HG02798 (cell line): ENCODE measurements at regions not wholly inside any gene's neighbourhood (a gene's known extent, or its start where the extent isn't known, plus 50 kb on each side); places are given as distances from the start of the nearest gene placed in this dataset.

ENCODE experiments used
- ATAC-seq: cut with Tn5 transposase; IDR thresholded peaks from one replicate; pipeline ENCODE4 v1.9.1; 2021; ENCODE audit warnings: mild to moderate bottlenecking; ENCODE audit not compliant: unreplicated experiment, poor library complexity

- no peak for ATAC-seq
These were observed 325.0 kb downstream of the PDHA2 start for GRCh38 chr4:96164814-96165351.

- no peak for ATAC-seq
These were observed 326.9 kb downstream of the PDHA2 start for GRCh38 chr4:96166806-96167205.

- no peak for ATAC-seq
These were observed 330.3 kb downstream of the PDHA2 start for GRCh38 chr4:96170198-96170597.

DNA sequence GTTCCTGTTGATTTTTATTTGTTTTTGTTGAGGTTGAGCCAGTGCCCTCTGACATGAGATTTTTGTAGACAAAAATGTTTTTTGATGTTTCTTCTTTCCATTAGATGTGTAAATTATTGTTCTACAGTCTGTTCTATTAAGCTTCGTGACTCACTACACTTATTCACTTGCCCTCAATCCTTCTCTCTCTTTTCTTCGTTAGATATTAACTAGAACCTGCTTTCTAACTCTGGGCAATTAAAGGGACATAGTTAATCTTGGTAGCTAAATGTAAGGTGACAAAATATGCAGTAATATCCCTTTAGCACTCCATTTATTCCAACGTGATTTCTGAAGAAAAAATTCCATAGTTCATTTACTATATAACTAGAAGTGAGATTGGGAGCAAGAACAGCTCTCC, 333.9 kb downstream of the PDHA2 start:
- ATAC-seq: no peak

DNA sequence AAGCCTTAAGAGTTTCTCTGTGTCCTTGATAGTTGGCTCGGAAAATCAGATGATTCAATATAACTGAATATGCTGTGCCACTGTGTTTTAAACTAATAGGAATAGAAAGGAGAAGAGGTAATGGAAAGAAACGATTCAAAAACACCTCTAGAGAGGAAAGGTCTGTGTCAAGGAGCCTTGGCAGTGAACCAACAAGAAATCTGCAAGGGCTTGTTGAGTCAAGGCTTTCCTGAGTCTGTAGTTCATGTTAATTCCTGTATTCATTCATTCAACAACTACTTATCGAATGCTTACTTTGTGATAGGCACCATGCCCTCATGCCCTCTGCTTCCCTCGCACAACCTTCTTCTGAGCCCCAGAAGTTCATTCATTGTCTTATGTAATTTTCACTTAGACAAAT, 336.0 kb downstream of the PDHA2 start:
- ATAC-seq: no peak

- no peak for ATAC-seq
These were observed 343.7 kb downstream of the PDHA2 start for GRCh38 chr4:96183611-96184010.

DNA sequence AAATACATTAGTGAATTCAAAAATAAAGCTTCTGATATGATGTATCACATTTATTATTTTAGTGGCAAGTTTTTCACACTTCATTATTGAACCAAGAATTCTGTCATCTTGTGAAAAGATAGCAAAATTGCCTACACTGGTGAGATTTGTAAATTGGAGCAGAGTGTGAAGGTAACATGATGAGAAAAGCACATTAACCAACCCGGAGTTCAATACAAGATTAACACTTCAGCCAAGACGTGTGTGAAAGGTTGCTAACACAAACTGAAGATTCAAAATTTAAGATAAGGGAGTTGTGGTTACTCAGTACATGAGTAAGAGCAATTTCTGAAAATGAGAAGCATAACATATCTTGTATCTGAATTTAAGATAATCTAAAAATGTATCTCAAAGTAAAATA, 346.7 kb downstream of the PDHA2 start:
- ATAC-seq: no peak

DNA sequence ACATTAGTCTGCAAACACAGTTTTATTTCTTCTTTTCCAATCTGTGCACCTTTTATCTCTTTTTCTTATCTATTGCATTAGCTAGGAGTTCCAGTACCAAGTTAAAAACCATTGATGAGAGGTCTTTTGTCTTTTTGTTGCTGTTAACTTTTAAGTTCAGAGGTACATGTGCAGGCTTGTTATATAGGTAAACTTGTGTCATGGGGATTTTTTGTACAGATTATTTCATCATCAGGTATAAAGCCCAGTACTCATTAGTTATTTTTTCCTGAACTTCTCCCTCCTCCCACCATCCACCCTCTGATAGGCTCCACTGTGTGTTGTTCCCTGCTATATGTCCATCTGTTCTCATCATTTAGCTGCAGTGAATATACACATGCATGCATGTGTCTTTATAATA, 349.9 kb downstream of the PDHA2 start:
- no peak for ATAC-seq

- no peak for ATAC-seq
These were observed 353.2 kb downstream of the PDHA2 start for GRCh38 chr4:96193061-96193460.

DNA sequence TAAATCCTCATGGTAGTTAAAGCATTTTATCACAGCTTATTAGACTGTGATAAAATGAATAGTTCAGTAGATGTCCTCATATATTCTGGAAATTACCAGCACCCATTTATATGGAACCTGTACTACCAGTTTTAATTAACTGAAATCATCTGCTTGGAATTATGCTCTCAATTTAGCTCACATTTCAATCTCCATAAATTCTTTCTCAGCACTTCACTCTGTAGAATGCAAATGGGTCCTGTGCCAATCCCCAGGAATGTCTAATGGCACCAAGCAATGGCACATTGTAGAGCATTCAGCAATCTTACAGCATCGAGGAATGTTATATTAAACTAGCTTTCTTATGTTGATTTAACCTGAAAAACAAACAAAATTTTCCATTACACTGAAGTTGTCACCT, 355.1 kb downstream of the PDHA2 start:
- ATAC-seq: no peak

- ATAC-seq: no peak
These were observed 365.4 kb downstream of the PDHA2 start for GRCh38 chr4:96205143-96205936.

DNA sequence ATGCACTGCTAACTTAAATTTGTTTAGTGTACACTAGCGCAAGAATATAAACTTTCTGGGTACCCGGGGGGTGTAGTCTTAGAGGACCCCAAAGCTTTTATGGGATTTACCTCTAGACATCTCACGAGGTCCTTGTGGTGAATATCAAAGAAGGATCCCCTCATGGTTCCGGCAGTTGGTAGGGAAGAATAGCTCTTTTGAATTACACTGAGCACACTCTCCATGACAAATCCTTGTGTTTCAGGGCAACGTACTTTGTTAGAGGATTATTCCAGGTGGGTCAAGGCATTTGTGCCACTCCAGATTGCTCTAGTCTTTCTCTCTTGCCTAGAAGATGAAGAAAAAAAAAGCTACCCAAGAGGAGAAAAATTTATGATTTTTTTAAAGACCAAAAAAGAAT, 387.6 kb downstream of the PDHA2 start:
- ATAC-seq: no peak

DNA sequence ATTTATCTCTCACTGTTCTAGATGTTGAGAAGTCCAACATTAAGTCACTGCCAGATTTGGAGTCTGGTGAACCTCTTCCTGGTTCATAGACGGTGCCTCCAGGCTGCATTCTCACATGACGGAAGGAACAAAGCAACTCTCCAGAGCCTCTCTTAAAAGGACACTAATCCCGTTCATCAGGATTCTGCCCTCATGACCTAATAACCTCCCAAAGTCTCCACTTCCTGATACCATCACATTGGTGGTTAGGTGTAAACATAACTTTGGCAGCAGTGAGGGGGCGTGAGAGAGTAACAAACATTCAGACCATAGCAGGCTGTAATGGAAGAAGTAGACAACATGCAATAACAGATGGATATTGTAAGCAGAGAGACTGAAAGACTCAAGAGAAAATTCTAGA, 388.6 kb downstream of the PDHA2 start:
- ATAC-seq: no peak

DNA sequence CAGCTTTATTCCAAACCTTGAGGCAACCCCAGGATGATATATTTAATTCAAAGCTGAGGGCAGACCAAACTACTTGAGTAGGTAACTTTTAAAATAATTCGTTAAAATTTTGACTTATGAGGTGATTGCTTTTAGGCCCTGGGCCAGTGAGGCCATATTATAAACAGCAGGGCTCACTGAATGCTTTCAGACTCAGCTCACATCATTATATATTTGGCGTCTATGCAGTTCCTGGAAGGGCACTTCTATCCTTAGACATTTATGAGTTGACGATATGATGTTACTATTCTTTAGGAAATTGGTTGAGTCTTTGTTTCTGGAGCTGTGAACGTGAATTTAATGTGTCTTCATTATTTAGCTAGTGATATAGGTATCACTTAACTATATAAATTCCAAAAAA, 400.1 kb downstream of the PDHA2 start:
- no peak for ATAC-seq

DNA sequence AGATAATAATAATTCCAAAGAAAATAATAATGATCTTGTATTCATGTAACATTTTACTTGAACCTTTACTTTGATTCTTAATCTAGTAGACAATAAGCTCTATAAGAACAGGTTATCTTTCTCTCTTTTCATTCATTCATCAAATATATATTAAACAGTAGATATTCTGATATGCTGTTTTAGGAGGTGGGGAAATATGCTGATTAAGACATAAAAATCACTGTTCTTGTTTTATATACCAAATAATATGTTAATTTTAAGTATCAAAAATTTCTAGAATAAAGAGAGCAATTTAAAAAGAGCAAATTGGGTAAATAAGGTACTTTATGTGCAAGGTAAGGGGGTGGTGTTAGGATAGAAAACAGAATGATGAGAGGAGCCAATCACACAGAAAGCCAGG, 401.9 kb downstream of the PDHA2 start:
- no peak for ATAC-seq

DNA sequence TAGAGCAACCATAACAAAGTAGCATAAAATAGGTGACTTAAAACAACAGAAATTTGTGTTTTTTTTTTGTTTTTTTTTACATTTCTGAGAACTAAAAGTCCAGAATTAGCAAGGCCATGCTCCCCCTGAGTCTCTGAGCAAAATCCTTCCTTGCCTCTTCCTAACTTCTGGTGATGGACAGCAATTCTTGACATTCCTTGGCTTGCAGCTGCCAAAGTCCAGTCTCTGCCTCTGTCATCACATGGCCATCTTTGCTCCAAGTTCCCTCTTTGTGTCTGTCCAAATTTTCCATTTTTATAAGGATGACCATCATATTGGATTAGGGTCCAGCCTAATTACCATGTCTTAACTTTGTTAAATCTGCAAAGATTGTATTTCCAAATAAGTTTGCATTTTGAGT, 407.2 kb downstream of the PDHA2 start:
- no peak for ATAC-seq

GRCh38 chr4:96248225-96248624, 408.3 kb downstream of the PDHA2 start:
- no peak for ATAC-seq

DNA sequence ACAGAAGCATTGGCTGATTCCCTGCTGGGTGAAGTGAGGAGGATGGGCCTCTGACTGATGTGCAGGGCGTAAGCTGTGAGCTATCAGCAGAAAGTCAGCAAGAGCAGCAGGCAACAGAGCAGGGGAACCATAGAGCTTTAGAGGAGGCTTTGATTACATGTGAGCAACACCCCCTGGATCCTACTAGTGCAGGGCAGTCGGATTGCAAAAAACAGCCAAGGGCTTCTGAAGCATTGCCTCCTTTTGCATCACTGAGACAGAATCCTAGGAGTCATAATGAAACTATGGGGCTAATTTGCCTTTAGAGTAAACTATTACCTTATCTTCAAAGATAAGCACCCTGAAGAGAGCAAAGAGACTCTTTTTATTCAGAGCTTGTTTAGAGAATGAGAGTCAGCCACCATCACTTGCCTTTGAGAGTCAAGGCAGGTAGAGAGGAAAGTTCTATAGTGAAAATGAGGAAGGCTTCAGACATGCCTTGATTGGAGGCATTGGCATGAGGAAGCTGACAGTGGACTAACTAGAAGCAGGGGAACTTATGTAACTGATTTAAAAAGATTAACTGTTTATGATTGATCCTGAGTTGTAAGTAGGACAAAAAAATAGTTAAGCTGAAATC, 420.3 kb downstream of the PDHA2 start:
- no peak for ATAC-seq

DNA sequence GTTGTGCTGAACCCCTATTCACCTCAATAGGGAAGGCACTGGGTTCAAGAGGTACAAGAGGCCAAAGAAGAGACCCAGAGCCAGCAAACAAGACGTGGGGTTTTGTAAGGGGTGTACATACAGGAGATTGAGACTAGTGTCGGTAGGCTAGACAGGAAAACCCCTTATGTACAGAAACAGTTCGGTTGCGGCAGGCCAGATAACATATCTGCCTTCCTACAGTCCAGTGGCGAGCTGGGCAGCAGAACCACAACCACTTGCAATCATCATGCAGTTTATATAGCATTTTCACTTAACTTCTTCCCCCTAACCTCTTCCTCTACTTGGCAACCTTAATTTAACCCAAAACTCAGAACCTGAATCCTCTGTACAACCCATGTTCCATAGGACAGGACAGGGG, 422.2 kb downstream of the PDHA2 start:
- no peak for ATAC-seq

GRCh38 chr4:96263291-96263690, 423.4 kb downstream of the PDHA2 start:
- ATAC-seq: no peak

DNA sequence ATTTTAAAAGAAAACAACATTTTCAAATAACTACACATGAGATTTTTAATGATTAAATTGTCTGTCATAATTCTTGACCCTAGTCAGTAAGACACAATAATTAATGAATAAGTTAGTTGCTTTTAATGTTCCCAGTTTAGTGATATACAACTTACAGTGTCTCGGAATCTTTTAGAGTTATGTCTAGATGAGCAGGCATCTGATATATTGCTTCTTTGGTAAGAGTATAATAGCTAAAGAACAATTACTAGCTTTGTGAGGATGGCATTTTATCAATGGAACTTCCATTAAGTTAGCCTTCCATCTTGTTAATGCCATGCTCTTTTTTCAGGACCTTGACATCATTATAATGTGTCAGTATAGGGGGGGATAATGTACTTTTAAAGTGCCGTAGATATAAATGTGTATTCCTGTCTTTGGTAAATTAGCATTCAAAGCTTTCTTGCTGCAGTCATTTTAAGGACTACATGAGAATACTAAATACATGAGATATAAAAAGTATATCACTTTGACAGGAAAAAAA, 425.1 kb downstream of the PDHA2 start:
- ATAC-seq: no peak

DNA sequence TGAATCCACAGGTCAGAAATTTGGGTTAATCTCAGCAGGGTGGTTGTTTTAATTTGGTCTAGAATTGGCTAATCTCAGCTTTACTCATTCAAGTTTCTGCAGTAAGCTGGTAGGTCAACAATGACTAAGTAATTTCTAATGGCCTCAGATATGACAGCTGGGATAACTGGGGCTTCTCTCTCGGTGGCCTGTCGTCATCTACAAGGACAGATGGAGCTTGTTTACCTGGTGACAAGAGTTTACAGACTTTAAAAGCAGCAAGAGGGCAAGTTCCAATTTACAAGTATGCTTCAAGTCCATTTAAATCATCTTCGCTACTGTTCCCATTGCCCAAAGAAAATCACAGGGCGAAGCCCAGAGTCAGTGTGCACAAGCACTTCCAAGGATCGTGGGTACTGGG, 453.9 kb downstream of the PDHA2 start:
- no peak for ATAC-seq
